Endothelial cell of umbilical vein (primary cell): ENCODE measurements at regions not wholly inside any gene's neighbourhood (a gene's known extent, or its start where the extent isn't known, plus 50 kb on each side); places are given as distances from the start of the nearest gene placed in this dataset.

Experiments used
- BruUV-seq: library from RNA; stranded (reverse); fragments of 400-500 nt; replicated peaks from 2 replicates; lab custom pipeline; 2021; lab: Mats Ljungman, UMichigan
- CTCF ChIA-PET: fragments of 300-600, 350-600 bp; sonication (Branson Sonifier 250); formaldehyde crosslinking; loops from one replicate; lab custom pipeline; 2021; ENCODE audit warnings: antibody characterized with exemption, inconsistent platforms; lab: Charles Lee
- POLR2A ChIA-PET: fragments of 300-600, 350-600 bp; sonication (Branson Sonifier 250); formaldehyde crosslinking; loops from one replicate; lab custom pipeline; 2021; ENCODE audit warnings: antibody characterized with exemption, inconsistent platforms; lab: Charles Lee
- DNase-seq: peaks from one replicate; pipeline ENCODE4 v3.0.0-alpha.2; 2011; ENCODE audit warnings: low read depth, low spot score
- FAIRE-seq: peaks from 2 replicates; lab custom pipeline; 2011; peaks lifted over from hg19 to GRCh38; lab: Jason Lieb, UNC
- H2AFZ ChIP-seq: 2 replicates; pipeline ENCODE4 v1.6.0; 2012; ENCODE audit warnings: low read depth, low read length, control low read depth, inconsistent platforms
- H3K27ac ChIP-seq: 2 replicates; pipeline ENCODE4 v1.5.1; 2011; ENCODE audit warnings: low read depth, mild to moderate bottlenecking, control low read depth, low read length, moderate library complexity; ENCODE audit not compliant: insufficient read depth
- H3K27me3 ChIP-seq, 2 experiments: 2 replicates each; pipeline versions ENCODE4 v1.6.0 to v1.6.1; 2011; ENCODE audit warnings: low read length in 2 of 2, mixed read lengths in 1 of 2; ENCODE audit not compliant: control insufficient read depth in 2 of 2, insufficient read depth in 2 of 2
- H3K36me3 ChIP-seq, 2 experiments: 2 replicates in 1 of 2; 3 replicates in 1 of 2; pipeline ENCODE4 v1.5.1; 2011; ENCODE audit warnings: low read length in 2 of 2, mild to moderate bottlenecking in 1 of 2, moderate library complexity in 1 of 2; ENCODE audit not compliant: control insufficient read depth in 2 of 2, insufficient read depth in 2 of 2; ENCODE audit errors: extremely low read depth in 1 of 2
- H3K4me1 ChIP-seq: 3 replicates; pipeline ENCODE4 v1.5.1; 2011; ENCODE audit warnings: mild to moderate bottlenecking, low read length; ENCODE audit not compliant: control insufficient read depth, insufficient read depth; ENCODE audit errors: extremely low read depth
- H3K4me2 ChIP-seq: 2 replicates; pipeline ENCODE4 v1.6.1; 2011; ENCODE audit warnings: low read length, control low read depth, mixed read lengths; ENCODE audit not compliant: insufficient read depth
- H3K4me3 ChIP-seq, 3 experiments: fragments of 200-600 bp in 1 of 3; sonication (generic), shearing (Covaris generic) in 1 of 3; replicated peaks in 1 of 3; 2 replicates each; pipeline ENCODE4 v1.5.1; 2011 to 2016; ENCODE audit warnings: control low read depth in 3 of 3, low read length in 3 of 3, mild to moderate bottlenecking in 2 of 3, inconsistent platforms in 1 of 3, low read depth in 1 of 3, moderate library complexity in 1 of 3; ENCODE audit not compliant: insufficient read depth in 1 of 3
- H3K79me2 ChIP-seq: 2 replicates; pipeline ENCODE4 v1.6.0; 2012; ENCODE audit warnings: low read length, inconsistent platforms; ENCODE audit not compliant: control insufficient read depth, insufficient read depth
- H3K9ac ChIP-seq: replicated peaks from 2 replicates; pipeline ENCODE3; 2011; ENCODE audit warnings: low read length, control low read depth; ENCODE audit not compliant: insufficient read depth; ENCODE audit errors: extremely low read depth
- H3K9me1 ChIP-seq: replicated peaks from 3 replicates; pipeline ENCODE4 v1.6.0; 2011; ENCODE audit warnings: mild to moderate bottlenecking, low read length; ENCODE audit not compliant: control insufficient read depth, insufficient read depth; ENCODE audit errors: extremely low read depth
- H3K9me3 ChIP-seq: replicated peaks from 2 replicates; pipeline ENCODE4 v1.5.1; 2012; ENCODE audit warnings: low read length, inconsistent platforms; ENCODE audit not compliant: control insufficient read depth, insufficient read depth
- H4K20me1 ChIP-seq: replicated peaks from 2 replicates; pipeline ENCODE3; 2011; ENCODE audit warnings: mild to moderate bottlenecking, low read length; ENCODE audit not compliant: control insufficient read depth, insufficient read depth; ENCODE audit errors: extremely low read depth
- EZH2 ChIP-seq: IDR thresholded peaks from 2 replicates; pipeline ENCODE4 v1.6.1; 2012; ENCODE audit warnings: borderline replicate concordance, low read depth, mild to moderate bottlenecking, moderate library complexity, low read length, inconsistent platforms; ENCODE audit not compliant: severe bottlenecking
- GATA2 ChIP-seq: IDR thresholded peaks from 2 replicates; pipeline ENCODE4 v1.7.0; 2011; ENCODE audit warnings: low read depth, mild to moderate bottlenecking, moderate library complexity, mixed read lengths, low read length; ENCODE audit not compliant: insufficient read length, insufficient read depth
- JUN ChIP-seq: IDR thresholded peaks from 2 replicates; pipeline ENCODE4 v1.6.1; 2011; ENCODE audit warnings: borderline replicate concordance, low read depth; ENCODE audit not compliant: insufficient read length, insufficient read depth
- MYC ChIP-seq: IDR thresholded peaks from one replicate; pipeline ENCODE4 v1.6.1; 2011; ENCODE audit warnings: mild to moderate bottlenecking, low read depth, low read length
- POLR2AphosphoS5 ChIP-seq: IDR thresholded peaks from 2 replicates; pipeline ENCODE4 v1.6.1; 2012; ENCODE audit warnings: low read depth, mild to moderate bottlenecking, control low read depth, low read length, moderate library complexity; ENCODE audit not compliant: insufficient read depth
- dilution Hi-C: fragments of 300-500 bp; cut with MboI; formaldehyde crosslinking; loops from one replicate; pipeline ENCODE4 v1.15.0; 2019; ENCODE audit warnings: low sequenced_read_pairs; ENCODE audit not compliant: extremely low pct_ligation_motif_present
- intact Hi-C: fragments of 100-400 bp; cut with micrococcal nuclease; formaldehyde crosslinking; loops from one replicate; pipeline ENCODE4 v1.10.0; 2022
- TF ChIP-seq, protein P1 (sequence below): IDR thresholded peaks from 2 replicates; pipeline ENCODE4 v1.6.1; 2011; ENCODE audit not compliant: insufficient read depth, insufficient read length
- TF ChIP-seq, protein P2 (sequence below), 2 donors: IDR thresholded peaks; 1 replicate in 1 of 2; 2 replicates in 1 of 2; pipeline ENCODE4 v1.5.1; 2011; ENCODE audit warnings: low read length in 2 of 2, mild to moderate bottlenecking in 2 of 2, moderate library complexity in 2 of 2, control low read depth in 1 of 2, inconsistent platforms in 1 of 2, low read depth in 1 of 2; ENCODE audit not compliant: insufficient read depth in 1 of 2; ENCODE audit errors: extremely low read depth in 1 of 2

DNA sequence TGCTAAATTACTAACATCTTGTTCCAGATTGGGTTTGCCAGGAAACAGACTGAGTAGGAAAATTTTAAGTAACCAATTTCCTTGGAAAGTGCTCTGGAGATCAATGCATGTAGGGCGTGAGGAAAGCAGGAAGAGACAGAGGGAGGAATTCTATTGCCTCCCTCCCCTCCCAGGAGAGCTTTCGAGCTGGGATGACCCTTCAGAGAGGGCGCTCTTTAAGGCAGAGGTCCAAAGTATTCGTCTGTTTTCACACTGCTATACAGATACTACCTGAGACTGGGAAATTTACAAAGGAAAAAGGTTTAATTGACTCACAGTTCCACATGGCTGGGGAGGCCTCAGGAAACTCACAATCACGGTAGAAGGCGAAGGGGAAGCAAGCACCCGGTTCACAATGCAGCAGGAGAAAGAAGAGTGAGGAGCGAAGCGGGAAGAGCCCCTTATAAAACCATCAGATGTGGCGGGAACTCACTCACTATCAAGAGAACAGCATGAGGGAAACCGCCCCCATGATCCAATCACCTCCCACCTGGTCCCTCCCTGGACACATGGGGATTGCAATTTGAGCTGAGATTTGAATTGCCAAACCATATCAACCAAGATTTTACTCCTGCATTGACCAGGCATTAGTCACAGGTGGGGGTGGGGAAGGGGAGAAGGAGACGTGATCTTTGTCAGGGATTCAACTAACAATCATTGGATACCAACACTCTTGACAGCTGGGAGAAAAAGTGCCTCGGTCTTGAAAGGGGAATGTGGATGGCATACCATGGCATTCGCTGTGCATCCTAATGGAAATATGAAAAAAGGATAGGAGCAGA, 63.8 kb downstream of the SLITRK2 start:
- no peak overlapping the region for H3K9ac ChIP-seq
- no peaks in the 10 kb centered on the region for H3K4me1 ChIP-seq
- intact Hi-C loops, result no loop called here
- no peaks in the 10 kb centered on the region for H3K27me3 ChIP-seq
- dilution Hi-C loops, result no loop called here
- CTCF ChIA-PET, result no interaction called here
- BruUV-seq, result no TSS peak
- H3K27ac ChIP-seq, result no peak overlapping the region
- H3K4me2 ChIP-seq, result no peak overlapping the region
- H3K36me3 ChIP-seq, result no peaks in the 10 kb centered on the region
- FAIRE-seq (no peak), DNase-seq (no peak)
- H3K9me3 ChIP-seq, result no peaks in the 10 kb centered on the region
- TF ChIP-seq POLR2AphosphoS5, result no peak
- TF ChIP-seq, protein P1, sequence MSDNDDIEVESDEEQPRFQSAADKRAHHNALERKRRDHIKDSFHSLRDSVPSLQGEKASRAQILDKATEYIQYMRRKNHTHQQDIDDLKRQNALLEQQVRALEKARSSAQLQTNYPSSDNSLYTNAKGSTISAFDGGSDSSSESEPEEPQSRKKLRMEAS, result no peak
- no peaks in the 10 kb centered on the region for H3K9me1 ChIP-seq
- H2AFZ ChIP-seq, result no peak overlapping the region
- H3K79me2 ChIP-seq, result no peaks in the 10 kb centered on the region
- POLR2A ChIA-PET, result no interaction called here
- no peak overlapping the region for H3K4me3 ChIP-seq
- H4K20me1 ChIP-seq, result no peaks in the 10 kb centered on the region

DNA sequence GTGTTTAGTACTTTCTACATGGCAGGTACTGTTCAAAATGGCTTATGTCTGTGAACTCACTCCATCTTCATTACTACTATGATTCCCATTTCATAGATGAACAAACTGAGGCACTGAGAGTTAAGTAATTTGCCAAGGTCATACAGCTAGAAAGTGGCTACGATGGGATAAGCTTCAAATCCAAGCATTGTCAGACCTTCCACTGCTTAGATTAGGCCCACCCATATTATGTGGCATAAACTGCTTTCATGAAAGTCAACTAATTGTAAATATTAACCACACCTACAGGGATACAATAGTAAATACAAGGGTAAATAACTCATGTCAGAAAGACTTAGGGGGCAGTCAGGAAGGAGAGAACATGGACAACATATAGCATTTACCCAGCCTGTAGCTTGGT, 68.8 kb downstream of the SLITRK2 start:
- POLR2A ChIA-PET, result no interaction called here
- Histone ChIP-seq H3K4me2 (no peak overlapping the region), H3K9me1 (no peaks in the 10 kb centered on the region), H3K9me3 (no peaks in the 10 kb centered on the region), H3K4me1 (no peaks in the 10 kb centered on the region), H3K9ac (no peak overlapping the region), H3K4me3 (no peak overlapping the region), H3K36me3 (no peaks in the 10 kb centered on the region), H3K27ac (no peak overlapping the region), H3K27me3 (no peaks in the 10 kb centered on the region), H3K79me2 (no peaks in the 10 kb centered on the region), H4K20me1 (no peaks in the 10 kb centered on the region), H2AFZ (no peak overlapping the region)
- intact Hi-C loops (no loop called here), dilution Hi-C loops (no loop called here)
- no TSS peak for BruUV-seq
- CTCF ChIA-PET, result no interaction called here
- TF ChIP-seq GATA2 (no peak), POLR2AphosphoS5 (no peak), MYC (no peak), EZH2 (no peak), JUN (no peak)
- TF ChIP-seq, protein P1, result no peak
- TF ChIP-seq, protein P2, sequence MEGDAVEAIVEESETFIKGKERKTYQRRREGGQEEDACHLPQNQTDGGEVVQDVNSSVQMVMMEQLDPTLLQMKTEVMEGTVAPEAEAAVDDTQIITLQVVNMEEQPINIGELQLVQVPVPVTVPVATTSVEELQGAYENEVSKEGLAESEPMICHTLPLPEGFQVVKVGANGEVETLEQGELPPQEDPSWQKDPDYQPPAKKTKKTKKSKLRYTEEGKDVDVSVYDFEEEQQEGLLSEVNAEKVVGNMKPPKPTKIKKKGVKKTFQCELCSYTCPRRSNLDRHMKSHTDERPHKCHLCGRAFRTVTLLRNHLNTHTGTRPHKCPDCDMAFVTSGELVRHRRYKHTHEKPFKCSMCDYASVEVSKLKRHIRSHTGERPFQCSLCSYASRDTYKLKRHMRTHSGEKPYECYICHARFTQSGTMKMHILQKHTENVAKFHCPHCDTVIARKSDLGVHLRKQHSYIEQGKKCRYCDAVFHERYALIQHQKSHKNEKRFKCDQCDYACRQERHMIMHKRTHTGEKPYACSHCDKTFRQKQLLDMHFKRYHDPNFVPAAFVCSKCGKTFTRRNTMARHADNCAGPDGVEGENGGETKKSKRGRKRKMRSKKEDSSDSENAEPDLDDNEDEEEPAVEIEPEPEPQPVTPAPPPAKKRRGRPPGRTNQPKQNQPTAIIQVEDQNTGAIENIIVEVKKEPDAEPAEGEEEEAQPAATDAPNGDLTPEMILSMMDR (IDR thresholded peaks at IDR 0.05; ENCODE audit: extremely low read depth in 1 of 2, insufficient read depth in 1 of 2, low read depth in 1 of 2, low read length in 2 of 2), result no peak
- DNase-seq (no peak), FAIRE-seq (no peak)
